Transverse colon (tissue), 4 donors: ENCODE measurements at regions not wholly inside any gene's neighbourhood (a gene's known extent, or its start where the extent isn't known, plus 50 kb on each side); places are given as distances from the start of the nearest gene placed in this dataset.

Experiments
- CTCF ChIP-seq, 5 experiments: fragments of 200-600 bp in 3 of 5; fragments of 450-650 bp in 2 of 5; sonication (generic) in 3 of 5; IDR thresholded peaks; 1 replicate in 2 of 5; 2 replicates in 3 of 5; pipeline ENCODE4 v1.5.1; 2016 to 2017; ENCODE audit warnings: antibody characterized with exemption in 5 of 5, inconsistent platforms in 3 of 5, mild to moderate bottlenecking in 2 of 5, moderate library complexity in 1 of 5
- POLR2A ChIP-seq: fragments of 450-650 bp; IDR thresholded peaks from one replicate; pipeline ENCODE4 v1.6.1; 2016; ENCODE audit warnings: antibody characterized with exemption, mild to moderate bottlenecking, moderate library complexity
- POLR2AphosphoS5 ChIP-seq, 3 donors: sonication (generic); formaldehyde crosslinking; IDR thresholded peaks; one replicate each; pipeline ENCODE4 v1.6.1; 2016; ENCODE audit warnings: antibody characterized with exemption in 3 of 3

- TF ChIP-seq CTCF (IDR thresholded peaks at IDR 0.05): no peak
- TF ChIP-seq POLR2A: no peak
- no peak for TF ChIP-seq POLR2AphosphoS5 (IDR thresholded peaks at IDR 0.05)
These were observed 601.1 kb downstream of the ARL4A start for GRCh38 chr7:13288516-13288915.
